Body of pancreas (tissue), 4 donors: ENCODE measurements at regions not wholly inside any gene's neighbourhood (a gene's known extent, or its start where the extent isn't known, plus 50 kb on each side); places are given as distances from the start of the nearest gene placed in this dataset.

Source experiments
- CTCF ChIP-seq, 7 experiments: fragments of 450-650 bp in 4 of 7; fragments of 200-600 bp in 3 of 7; sonication (generic) in 3 of 7; IDR thresholded peaks; one replicate each; pipeline ENCODE4 v1.5.1; 2016 to 2019; ENCODE audit warnings: antibody characterized with exemption in 7 of 7
- POLR2A ChIP-seq, 3 donors: fragments of 450-650 bp; IDR thresholded peaks; one replicate each; pipeline ENCODE4 v1.6.1; 2016; ENCODE audit warnings: antibody characterized with exemption in 3 of 3, mild to moderate bottlenecking in 2 of 3

- TF ChIP-seq CTCF (IDR thresholded peaks at IDR 0.05), result no peak
- no peak for TF ChIP-seq POLR2A (IDR thresholded peaks at IDR 0.05)
Observed at GRCh38 chr11:101182467-101182866, 52.9 kb upstream of the PGR start.
